Spleen (tissue), 7 donors: ENCODE measurements at regions not wholly inside any gene's neighbourhood (a gene's known extent, or its start where the extent isn't known, plus 50 kb on each side); places are given as distances from the start of the nearest gene placed in this dataset.

Source experiments
- CTCF ChIP-seq, 11 experiments: fragments of 200-600 bp in 7 of 11; fragments of 450-650 bp in 4 of 11; sonication (generic) in 4 of 11; IDR thresholded peaks in 8 of 11; conservative IDR thresholded peaks in 3 of 11; 1 replicate in 7 of 11; 2 replicates in 4 of 11; pipeline versions ENCODE4 v1.4.0 to v1.8.0; 2016 to 2021; ENCODE audit warnings: antibody characterized with exemption in 11 of 11, inconsistent platforms in 4 of 11, mild to moderate bottlenecking in 1 of 11
- POLR2A ChIP-seq, 3 donors: fragments of 450-650 bp; IDR thresholded peaks; one replicate each; pipeline ENCODE4 v1.5.1; 2017; ENCODE audit warnings: antibody characterized with exemption in 3 of 3, mild to moderate bottlenecking in 1 of 3
- POLR2AphosphoS5 ChIP-seq, 3 donors: sonication (generic); formaldehyde crosslinking; IDR thresholded peaks; one replicate each; pipeline ENCODE4 v1.5.1; 2017; ENCODE audit warnings: antibody characterized with exemption in 3 of 3
- donor health status: DM: no; HTN: no; CAD: no; lungs with moderate emphysema.
- donor health status: DM: no; HTN: no; CAD: no.
- donor health status: DM: no; HTN: no; CAD: no.

- TF ChIP-seq POLR2AphosphoS5 (IDR thresholded peaks at IDR 0.05) (no peak), POLR2A (IDR thresholded peaks at IDR 0.05) (no peak), CTCF (IDR thresholded peaks at IDR 0.05 in 8 of 11, conservative IDR thresholded peaks at IDR 0.05 in 3 of 11) (no peak)
Observed at GRCh38 chr13:60873116-60873515, 476.1 kb downstream of the TDRD3 start.
